Liver (tissue), 8 donors: ENCODE measurements at regions not wholly inside any gene's neighbourhood (a gene's known extent, or its start where the extent isn't known, plus 50 kb on each side); places are given as distances from the start of the nearest gene placed in this dataset.

Source experiments
- DNase-seq: peaks from one replicate; pipeline ENCODE4 v3.0.0-alpha.2; 2017; ENCODE audit warnings: low spot score
- H3K27ac ChIP-seq, 2 donors: one replicate each; pipeline ENCODE4 v1.7.0; 2013; ENCODE audit warnings: inconsistent platforms in 2 of 2, low read length in 2 of 2, control low read depth in 1 of 2, low read depth in 1 of 2, mild to moderate bottlenecking in 1 of 2
- H3K27me3 ChIP-seq, 4 donors: one replicate each; pipeline versions ENCODE4 v1.6.1 to v1.7.0; 2013; ENCODE audit warnings: low read length in 3 of 4, inconsistent platforms in 1 of 4, mild to moderate bottlenecking in 1 of 4, moderate library complexity in 1 of 4; ENCODE audit not compliant: control insufficient read depth in 4 of 4, insufficient read depth in 4 of 4
- H3K36me3 ChIP-seq, 4 donors: one replicate each; pipeline versions ENCODE4 v1.6.1 to v1.7.0; 2013; ENCODE audit warnings: low read length in 3 of 4, mild to moderate bottlenecking in 3 of 4, low read depth in 1 of 4, moderate library complexity in 1 of 4; ENCODE audit not compliant: control insufficient read depth in 4 of 4, insufficient read depth in 3 of 4
- H3K4me1 ChIP-seq, 4 donors: one replicate each; pipeline versions ENCODE4 v1.6.1 to v1.7.0; 2013; ENCODE audit warnings: low read length in 3 of 4, mild to moderate bottlenecking in 3 of 4, moderate library complexity in 1 of 4; ENCODE audit not compliant: control insufficient read depth in 4 of 4, insufficient read depth in 4 of 4
- H3K4me3 ChIP-seq, 3 donors: one replicate each; pipeline versions ENCODE4 v1.6.1 to v1.7.0; 2013; ENCODE audit warnings: low read length in 3 of 3, control low read depth in 1 of 3, low read depth in 1 of 3, mild to moderate bottlenecking in 1 of 3
- H3K9ac ChIP-seq, 2 donors: one replicate each; pipeline ENCODE4 v1.7.0; 2013; ENCODE audit warnings: low read length in 2 of 2, mild to moderate bottlenecking in 2 of 2, moderate library complexity in 2 of 2, control low read depth in 1 of 2, low read depth in 1 of 2
- H3K9me3 ChIP-seq, 4 donors: one replicate each; pipeline versions ENCODE4 v1.6.1 to v1.7.0; 2013; ENCODE audit warnings: low read length in 3 of 4; ENCODE audit not compliant: control insufficient read depth in 4 of 4
- ATF3 ChIP-seq: IDR thresholded peaks from 2 replicates; pipeline ENCODE4 v1.6.1; 2016; ENCODE audit warnings: antibody characterized with exemption
- CTCF ChIP-seq: fragments of 150-350 bp; IDR thresholded peaks from 2 replicates; pipeline ENCODE4 v1.5.1; 2017; ENCODE audit warnings: improper control_type of control experiment, low read depth, low read length; ENCODE audit not compliant: missing input control
- EGR1 ChIP-seq, 2 donors: IDR thresholded peaks; 2 replicates each; pipeline ENCODE4 v1.6.1; 2016 to 2018; ENCODE audit warnings: antibody characterized with exemption in 2 of 2, low read depth in 2 of 2
- FOXA1 ChIP-seq: IDR thresholded peaks from 2 replicates; pipeline ENCODE4 v1.6.1; 2016; ENCODE audit warnings: antibody characterized with exemption
- FOXA2 ChIP-seq: IDR thresholded peaks from 2 replicates; pipeline ENCODE4 v1.6.1; 2016; ENCODE audit warnings: antibody characterized with exemption
- GABPA ChIP-seq, 2 donors: IDR thresholded peaks in 1 of 2; conservative IDR thresholded peaks in 1 of 2; 2 replicates each; pipeline ENCODE4 v1.6.1; 2016; ENCODE audit warnings: antibody characterized with exemption in 2 of 2, mild to moderate bottlenecking in 1 of 2, moderate library complexity in 1 of 2
- HNF4A ChIP-seq, 2 donors: conservative IDR thresholded peaks; 2 replicates each; pipeline ENCODE4 v1.6.1; 2016; ENCODE audit warnings: antibody characterized with exemption in 2 of 2, mild to moderate bottlenecking in 2 of 2
- HNF4G ChIP-seq: IDR thresholded peaks from 2 replicates; pipeline ENCODE4 v1.6.1; 2016; ENCODE audit warnings: antibody characterized with exemption
- JUND ChIP-seq, 2 donors: IDR thresholded peaks; 2 replicates each; pipeline ENCODE4 v1.6.1; 2016; ENCODE audit warnings: antibody characterized with exemption in 2 of 2
- MAX ChIP-seq: IDR thresholded peaks from 2 replicates; pipeline ENCODE4 v1.6.1; 2016; ENCODE audit warnings: antibody characterized with exemption
- NR2F2 ChIP-seq: IDR thresholded peaks from 2 replicates; pipeline ENCODE4 v1.6.1; 2016; ENCODE audit warnings: antibody characterized with exemption
- RAD21 ChIP-seq, 2 donors: IDR thresholded peaks; 2 replicates each; pipeline ENCODE4 v1.6.1; 2016; ENCODE audit warnings: antibody characterized with exemption in 2 of 2, mild to moderate bottlenecking in 2 of 2
- REST ChIP-seq: IDR thresholded peaks from 2 replicates; pipeline ENCODE4 v1.6.1; 2016; ENCODE audit warnings: antibody characterized with exemption, mild to moderate bottlenecking
- RXRA ChIP-seq, 2 donors: IDR thresholded peaks; 2 replicates each; pipeline ENCODE4 v1.6.1; 2017 to 2018; ENCODE audit warnings: antibody characterized with exemption in 2 of 2, mild to moderate bottlenecking in 1 of 2
- SP1 ChIP-seq: IDR thresholded peaks from 2 replicates; pipeline ENCODE4 v1.6.1; 2018; ENCODE audit warnings: antibody characterized with exemption, mild to moderate bottlenecking
- TAF1 ChIP-seq: conservative IDR thresholded peaks from 2 replicates; pipeline ENCODE4 v1.6.1; 2016; ENCODE audit warnings: antibody characterized with exemption, mild to moderate bottlenecking
- YY1 ChIP-seq: IDR thresholded peaks from 2 replicates; pipeline ENCODE4 v1.6.1; 2016; ENCODE audit warnings: antibody characterized with exemption, mild to moderate bottlenecking
- ZBTB33 ChIP-seq: IDR thresholded peaks from 2 replicates; pipeline ENCODE4 v1.6.1; 2016; ENCODE audit warnings: antibody characterized with exemption
- WGBS: extraction: QIAGEN DNeasy Blood & Tissue Kit; methylation state at CpG from one replicate; pipeline ENCODE4 v1.1.7; 2013; 5-methylcytosine and 5-hydroxymethylcytosine counted together
- donor health status: healthy.
- donor health status: healthy.
- donor health status: healthy.
- donor health status: healthy.
- donor health status: healthy.

- no peaks in the 10 kb centered on the region for H3K4me1 ChIP-seq
- no peak overlapping the region for H3K27ac ChIP-seq
- H3K9ac ChIP-seq: no peak overlapping the region
- H3K27me3 ChIP-seq: no peaks in the 10 kb centered on the region
- H3K4me3 ChIP-seq: no peak overlapping the region
- DNase-seq: no peak
- TF ChIP-seq FOXA1 (no peak), YY1 (no peak), CTCF (no peak), ATF3 (no peak), REST (no peak), TAF1 (no peak), MAX (no peak), FOXA2 (no peak), SP1 (no peak), NR2F2 (no peak), EGR1 (IDR thresholded peaks at IDR 0.05; ENCODE audit: low read depth in 2 of 2) (no peak), HNF4G (no peak), GABPA (IDR thresholded peaks at IDR 0.05 in 1 of 2, conservative IDR thresholded peaks at IDR 0.05 in 1 of 2) (no peak), RAD21 (IDR thresholded peaks at IDR 0.05) (no peak), JUND (IDR thresholded peaks at IDR 0.05) (no peak), RXRA (IDR thresholded peaks at IDR 0.05) (no peak), ZBTB33 (no peak), HNF4A (conservative IDR thresholded peaks at IDR 0.05) (no peak)
- 83% methylated on average over 3 of the region's 3 CpGs for WGBS
- no peaks in the 10 kb centered on the region for H3K36me3 ChIP-seq
- H3K9me3 ChIP-seq: peaks cover 0 to 4% (median 0%) of the 10 kb centered on the region in 4 donors
Measured at GRCh38 chr2:6139142-6139541, 447.0 kb downstream of the SOX11 start.
